ENCODE measurements at regions not wholly inside any gene's neighbourhood (a gene's known extent, or its start where the extent isn't known, plus 50 kb on each side); places are given as distances from the start of the nearest gene placed in this dataset.

- no peak for DNase-seq (ENCODE audit: low read depth in 2 of 2)
Observed at GRCh38 chr6:44531442-44532015, 144.0 kb downstream of the CDC5L start.

GRCh38 chr6:44533421-44533820 is 145.9 kb downstream of the CDC5L start:
- no peak for DNase-seq (ENCODE audit: low read depth in 2 of 2)

- DNase-seq (ENCODE audit: low read depth in 2 of 2), result no peak
Observed at GRCh38 chr6:44534291-44534690, 146.8 kb downstream of the CDC5L start.

GRCh38 chr6:44535446-44535845 is 147.9 kb downstream of the CDC5L start:
- no peak for DNase-seq (ENCODE audit: low read depth in 2 of 2)

- DNase-seq (ENCODE audit: low read depth in 2 of 2), result no peak
Observed at GRCh38 chr6:44535967-44536366, 148.5 kb downstream of the CDC5L start.

- DNase-seq (ENCODE audit: low read depth in 2 of 2), result no peak
Observed at GRCh38 chr6:44537306-44538049, 150.0 kb downstream of the CDC5L start.

GRCh38 chr6:44538131-44538806 is 150.8 kb downstream of the CDC5L start:
- DNase-seq (ENCODE audit: low read depth in 2 of 2), result no peak

GRCh38 chr6:44538807-44539201 is 151.3 kb downstream of the CDC5L start:
- no peak for DNase-seq (ENCODE audit: low read depth in 2 of 2)

- no peak for DNase-seq (ENCODE audit: low read depth in 2 of 2)
Observed at GRCh38 chr6:44539701-44540355, 152.3 kb downstream of the CDC5L start.

- no peak for DNase-seq (ENCODE audit: low read depth in 2 of 2)
Observed at GRCh38 chr6:44540881-44541280, 153.4 kb downstream of the CDC5L start.

GRCh38 chr6:44542401-44543116 is 155.1 kb downstream of the CDC5L start:
- no peak for DNase-seq (ENCODE audit: low read depth in 2 of 2)

GRCh38 chr6:44543664-44544063 is 156.2 kb downstream of the CDC5L start:
- no peak for DNase-seq (ENCODE audit: low read depth in 2 of 2)

GRCh38 chr6:44545224-44545623 is 157.7 kb downstream of the CDC5L start:
- no peak for DNase-seq (ENCODE audit: low read depth in 2 of 2)

GRCh38 chr6:44548319-44548718 is 160.8 kb downstream of the CDC5L start:
- DNase-seq (ENCODE audit: low read depth in 2 of 2), result no peak

- DNase-seq (ENCODE audit: low read depth in 2 of 2), result no peak
Observed at GRCh38 chr6:44549516-44549915, 162.0 kb downstream of the CDC5L start.

GRCh38 chr6:44554194-44554593 is 166.7 kb downstream of the CDC5L start:
- DNase-seq (ENCODE audit: low read depth in 2 of 2), result no peak

- DNase-seq (ENCODE audit: low read depth in 2 of 2), result no peak
Observed at GRCh38 chr6:44554861-44555260, 167.4 kb downstream of the CDC5L start.

GRCh38 chr6:44556046-44556445 is 168.5 kb downstream of the CDC5L start:
- no peak for DNase-seq (ENCODE audit: low read depth in 2 of 2)

- DNase-seq (ENCODE audit: low read depth in 2 of 2), result no peak
Observed at GRCh38 chr6:44558024-44558831, 170.7 kb downstream of the CDC5L start.

- DNase-seq (ENCODE audit: low read depth in 2 of 2), result no peak
Observed at GRCh38 chr6:44558832-44559251, 171.3 kb downstream of the CDC5L start.

Measured in stimulated activated CD8-positive, alpha-beta memory T cell treated with anti-CD3 and anti-CD28 coated beads, Interleukin-2, amount 100 ng/mL, for 1 hour (primary cell).